ENCODE measurements at regions not wholly inside any gene's neighbourhood (a gene's known extent, or its start where the extent isn't known, plus 50 kb on each side); places are given as distances from the start of the nearest gene placed in this dataset.

DNA sequence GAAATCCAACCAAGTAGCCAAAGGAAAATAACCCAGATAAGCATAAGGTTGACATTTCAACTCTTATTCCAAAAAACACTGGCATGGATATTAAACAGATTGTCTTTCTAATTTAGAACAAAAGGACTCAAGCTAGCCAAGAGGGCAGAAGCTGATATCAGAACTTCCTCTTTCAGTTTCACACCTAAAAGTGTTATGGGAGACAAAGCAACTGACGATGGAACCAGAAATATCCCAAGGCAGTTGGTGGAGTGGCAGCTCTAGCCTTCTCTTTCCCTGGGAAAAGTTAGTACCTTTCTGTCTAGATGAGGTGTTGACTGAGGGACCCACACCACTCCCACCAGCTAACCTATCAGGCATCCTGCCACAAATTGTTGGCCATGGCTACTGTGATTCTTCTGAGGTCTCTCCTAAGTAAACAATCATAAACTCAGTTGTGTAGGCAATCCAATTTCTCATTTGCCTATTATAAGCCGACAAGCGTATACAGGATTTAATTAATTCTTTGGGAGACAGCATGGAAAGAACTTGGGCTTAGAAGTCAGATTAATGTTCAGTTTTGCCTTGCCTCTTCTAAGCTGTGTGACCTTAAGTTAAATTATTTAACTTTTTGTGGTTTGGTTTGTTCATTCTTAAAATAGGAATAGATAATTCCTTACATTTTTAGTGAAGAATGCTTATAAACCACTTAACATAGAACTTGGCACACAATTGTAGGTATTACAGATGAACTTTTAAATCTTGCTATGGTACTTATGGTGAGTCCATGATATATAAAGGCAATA is 110.9 kb upstream of the ADAMTSL1 start:
- no peak for DNase-seq (ENCODE audit: insufficient read length, low spot score)
- FAIRE-seq = no peak

DNA sequence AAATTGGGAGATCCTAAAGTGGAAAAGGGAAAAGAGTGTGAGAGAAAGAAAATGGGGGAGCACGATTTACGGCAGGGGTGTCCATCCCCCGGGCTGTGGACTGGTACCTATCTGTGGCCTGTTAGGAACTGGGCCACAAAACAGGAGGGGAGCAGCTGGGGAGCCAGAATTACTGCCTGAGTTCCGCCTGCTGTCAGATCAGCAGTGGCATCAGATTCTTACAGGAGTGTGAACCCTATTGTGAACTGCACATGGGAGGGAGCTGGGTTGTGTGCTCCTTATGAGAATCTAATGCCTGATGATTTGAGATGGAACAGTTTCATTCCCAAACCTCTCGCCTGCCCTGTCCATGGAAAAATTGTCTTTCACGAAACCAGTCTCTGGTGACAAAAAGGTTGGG is 108.3 kb upstream of the ADAMTSL1 start:
- FAIRE-seq (no peak), DNase-seq (ENCODE audit: insufficient read length, low spot score) (no peak)

DNA sequence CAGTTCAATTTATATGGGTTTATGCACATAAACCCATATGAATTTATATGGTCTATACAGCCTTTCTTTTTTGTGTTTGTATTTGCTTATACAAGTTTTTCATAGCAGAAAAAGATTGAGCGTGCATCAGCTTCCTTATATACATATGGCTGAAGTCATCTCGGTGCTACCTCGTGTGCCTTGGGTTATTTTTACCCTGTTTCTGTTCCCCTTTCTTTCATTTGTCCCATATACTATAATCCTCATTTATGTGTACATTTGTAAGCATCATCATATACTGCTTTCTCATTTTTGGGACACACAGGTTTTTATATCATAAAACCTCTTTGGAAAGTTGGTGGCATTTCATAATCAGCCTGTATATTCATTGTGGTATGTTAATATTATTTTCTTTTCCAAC is 107.8 kb upstream of the ADAMTSL1 start:
- DNase-seq (ENCODE audit: insufficient read length, low spot score) = no peak

DNA sequence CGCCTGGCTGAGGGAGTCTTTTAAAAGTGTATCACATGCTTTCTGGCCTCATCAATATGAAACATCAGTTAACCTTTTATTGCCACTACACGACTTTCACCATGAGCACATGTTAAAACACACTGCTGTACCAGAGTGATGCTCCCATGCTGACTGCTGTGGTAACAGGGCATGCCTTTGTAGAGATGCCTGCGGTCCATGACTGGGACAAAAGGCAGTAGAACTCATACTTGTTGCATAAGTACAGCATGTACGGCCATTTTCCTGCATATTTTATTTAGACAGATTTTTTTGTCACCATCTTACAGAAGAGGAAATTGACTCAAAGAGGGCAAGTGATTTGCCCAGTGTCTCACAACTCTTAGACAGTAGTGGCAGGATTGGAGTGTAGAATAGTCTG is 105.7 kb upstream of the ADAMTSL1 start:
- DNase-seq (ENCODE audit: insufficient read length, low spot score) = no peak
- FAIRE-seq = no peak

More for the DNA sequence above, 107.8 kb upstream of the ADAMTSL1 start:
- no peak for FAIRE-seq

DNA sequence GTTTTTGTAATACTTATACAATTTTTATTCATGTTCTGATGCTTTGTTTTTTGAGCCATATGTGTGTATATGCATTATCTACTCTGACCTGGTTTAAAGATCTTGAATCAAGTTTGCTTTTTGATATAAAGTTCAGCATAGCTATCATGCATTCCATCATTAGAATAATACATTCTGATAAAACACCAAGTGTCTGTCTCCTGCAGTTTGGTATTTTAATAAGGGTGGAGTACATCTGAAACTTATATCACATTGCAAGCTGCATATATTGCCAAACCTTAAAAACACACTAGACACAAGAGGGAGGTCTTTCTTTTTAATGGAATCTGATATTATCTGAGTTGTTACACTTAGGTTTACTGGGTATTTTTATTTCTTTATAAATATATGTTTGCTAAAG is 102.8 kb upstream of the ADAMTSL1 start:
- DNase-seq (ENCODE audit: insufficient read length, low spot score) (no peak), FAIRE-seq (no peak)

DNA sequence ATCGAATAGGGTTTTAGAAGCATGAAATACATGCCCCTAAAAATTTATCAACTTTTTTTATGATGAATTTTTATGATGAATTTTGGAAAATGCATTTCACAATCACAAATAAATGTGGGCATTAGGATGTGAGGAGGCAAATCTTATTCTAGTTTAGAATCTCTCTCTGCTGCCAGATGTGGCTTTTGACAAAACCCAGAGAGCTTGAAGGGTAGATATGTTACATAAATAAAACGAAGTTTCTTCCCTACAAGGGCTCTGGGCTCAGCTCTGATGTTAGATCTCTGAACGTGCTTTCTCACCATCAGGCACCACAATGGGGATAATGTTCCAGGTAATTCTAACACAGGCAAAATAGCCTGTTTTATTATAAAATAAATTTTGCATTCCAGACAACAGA is 102.3 kb upstream of the ADAMTSL1 start:
- no peak for DNase-seq (ENCODE audit: insufficient read length, low spot score)
- no peak for FAIRE-seq

DNA sequence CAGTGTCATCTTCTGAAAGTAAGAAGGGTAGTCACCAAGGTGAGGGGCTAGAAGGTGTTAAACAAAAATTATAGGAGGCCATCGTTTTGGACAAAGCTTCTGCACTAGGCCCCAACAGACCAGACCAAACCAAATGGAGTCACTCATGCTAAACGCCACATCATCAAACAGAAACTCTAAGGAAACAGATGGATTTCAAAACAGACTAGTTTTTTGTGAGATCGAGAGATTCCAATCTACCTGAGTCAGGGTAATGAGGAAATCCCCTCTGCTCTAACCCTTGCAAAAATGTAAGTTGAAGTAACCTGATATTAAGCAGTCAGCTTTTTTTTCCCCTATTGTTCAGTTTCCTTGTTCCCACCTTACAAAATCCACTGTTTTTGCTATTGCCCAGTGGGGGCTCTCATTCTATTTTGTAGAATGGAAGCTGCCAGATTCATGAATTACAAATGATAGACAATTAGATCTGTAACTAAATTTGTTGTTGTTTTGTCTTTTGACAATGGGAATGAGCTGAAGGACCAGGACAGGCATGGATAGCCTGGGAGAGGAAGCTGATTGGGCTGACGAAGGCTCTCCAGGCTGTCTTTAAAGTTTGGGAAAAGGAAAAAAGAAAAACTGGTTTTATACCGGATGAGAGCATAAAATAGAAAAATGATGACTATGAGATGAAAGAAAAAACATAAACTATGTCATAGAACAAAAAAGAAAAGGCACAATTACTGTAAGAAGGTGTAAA is 94.7 kb upstream of the ADAMTSL1 start:
- FAIRE-seq (no peak), DNase-seq (ENCODE audit: insufficient read length, low spot score) (peak; percentile 1)

DNA sequence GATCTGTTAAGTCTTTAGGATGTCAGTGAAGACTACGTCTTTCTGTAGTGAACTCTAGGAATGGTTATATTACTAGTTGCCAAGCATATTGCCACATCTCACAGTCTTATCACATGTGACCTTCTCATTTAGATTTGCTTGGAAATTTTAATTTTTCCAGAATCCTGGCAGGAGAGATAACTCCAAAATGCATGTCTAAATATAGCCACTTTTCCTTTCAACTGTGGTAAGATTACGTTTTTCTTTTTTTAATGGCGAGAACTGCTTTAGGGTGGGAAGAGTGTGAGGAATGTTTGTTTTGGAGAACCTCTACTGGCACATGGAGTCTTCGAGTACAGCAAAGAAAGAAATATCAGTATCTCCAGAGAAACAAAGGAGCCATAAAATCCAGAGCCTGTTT is 91.7 kb upstream of the ADAMTSL1 start:
- FAIRE-seq (no peak), DNase-seq (ENCODE audit: insufficient read length, low spot score) (no peak)

DNA sequence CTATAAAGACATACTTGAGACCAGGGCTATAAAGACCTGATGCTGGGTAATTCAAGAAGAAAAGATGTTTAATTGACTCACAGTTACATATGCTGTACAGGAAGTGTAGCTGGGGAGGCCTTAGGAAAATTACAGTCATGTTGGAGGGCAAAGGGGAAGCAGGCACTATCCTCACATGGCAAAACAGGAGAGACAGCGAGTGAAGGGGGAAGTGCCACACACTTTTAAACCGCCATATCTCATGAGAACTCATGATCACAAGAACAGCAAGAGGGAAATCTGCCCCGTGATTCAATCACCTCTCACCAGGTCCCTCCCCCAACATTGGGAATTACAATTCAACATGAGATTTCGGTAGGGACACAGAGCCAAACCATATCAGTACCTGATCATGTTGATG is 89.9 kb upstream of the ADAMTSL1 start:
- FAIRE-seq (no peak), DNase-seq (ENCODE audit: insufficient read length, low spot score) (no peak)

DNA sequence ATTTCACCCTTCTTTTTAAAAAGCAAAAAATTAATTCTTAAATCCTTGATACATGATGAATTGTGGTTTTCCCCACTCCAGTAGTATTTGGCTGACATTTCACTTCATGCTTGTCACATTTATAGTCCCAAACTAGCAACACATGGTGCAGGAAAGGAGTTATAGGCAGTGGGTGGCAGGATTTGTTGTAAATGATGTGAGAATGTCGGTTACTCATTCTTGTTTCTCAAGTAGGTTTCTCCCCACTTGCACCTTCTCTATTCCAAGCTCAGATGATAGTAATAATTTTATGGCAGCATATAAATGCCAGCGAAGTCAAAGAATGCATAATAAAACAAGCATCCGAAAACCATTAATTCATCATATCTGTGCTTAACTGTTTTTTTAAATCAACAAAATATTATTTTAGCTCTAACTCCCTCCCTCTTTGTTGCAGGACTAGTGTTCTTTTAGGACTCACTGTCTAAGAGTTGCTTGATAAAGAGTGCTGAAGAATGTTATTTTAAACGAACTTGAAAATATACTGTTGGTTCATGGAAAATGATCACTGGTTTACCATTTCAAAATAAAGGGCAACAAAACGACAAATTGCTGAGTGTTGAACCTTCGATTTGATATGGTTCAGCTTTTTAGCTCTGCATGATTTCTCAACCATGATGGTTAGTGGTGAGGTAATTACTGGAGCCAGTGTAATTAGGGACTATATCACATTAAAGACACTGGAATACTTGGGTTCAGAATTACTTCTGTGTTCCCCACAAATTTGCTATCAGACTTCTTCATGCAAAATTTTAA is 88.1 kb upstream of the ADAMTSL1 start:
- DNase-seq (ENCODE audit: insufficient read length, low spot score) (no peak), FAIRE-seq (no peak)

DNA sequence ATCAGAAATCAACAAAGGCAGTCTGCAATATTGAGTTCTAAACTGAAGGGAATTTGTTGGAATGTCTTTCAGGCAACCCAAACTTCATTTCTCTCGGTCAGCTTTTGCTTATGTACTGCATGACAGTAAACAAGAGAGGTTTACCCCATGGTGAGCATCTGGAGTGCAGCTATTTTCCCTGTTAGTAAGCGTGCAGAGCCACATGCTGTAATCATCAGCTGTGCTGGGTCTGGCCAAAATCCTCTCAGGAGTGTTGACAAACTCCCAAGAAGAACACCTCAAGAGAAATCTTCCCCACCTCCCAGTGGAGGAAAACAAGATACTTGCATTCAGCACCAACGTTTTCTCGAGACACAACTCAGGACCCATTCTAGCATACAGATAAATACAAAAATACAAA is 83.6 kb upstream of the ADAMTSL1 start:
- no peak for DNase-seq (ENCODE audit: insufficient read length, low spot score)

DNA sequence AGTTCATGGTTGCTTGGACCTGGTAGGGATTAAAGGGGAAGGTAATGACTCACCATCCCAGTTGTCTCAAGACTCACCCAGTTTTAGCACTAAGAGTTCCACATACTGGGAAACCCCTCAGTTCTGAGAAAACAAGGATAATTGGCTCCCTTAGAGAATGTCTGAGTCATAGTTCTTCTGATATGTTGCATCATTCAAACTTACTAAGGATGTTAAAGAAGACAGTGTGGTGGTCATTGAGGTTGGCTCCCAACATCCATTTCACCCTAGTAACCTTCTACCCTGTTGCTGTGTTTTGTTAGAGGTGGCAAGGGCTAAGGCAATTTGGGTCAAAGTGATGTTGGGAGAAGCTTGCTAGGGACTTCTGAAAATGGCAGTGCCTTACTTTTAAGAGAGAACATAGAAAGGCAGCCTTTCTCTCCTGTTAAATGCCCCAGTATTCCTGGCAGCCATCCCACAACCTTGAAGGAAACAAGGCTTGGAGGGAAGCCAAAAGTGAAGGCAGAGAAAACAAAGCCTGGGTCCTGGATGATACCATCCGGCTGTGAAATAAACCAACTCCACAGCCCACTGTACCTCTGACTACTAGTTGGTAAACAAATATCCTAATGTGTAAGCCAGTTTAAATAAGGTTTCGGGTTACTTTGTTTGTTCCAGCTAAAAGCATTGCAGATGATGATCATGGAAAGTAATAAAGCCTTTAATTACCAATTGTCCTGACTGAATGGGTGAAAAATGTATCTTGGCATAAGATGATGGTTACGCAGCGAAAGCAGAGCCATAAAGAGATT is 80.4 kb upstream of the ADAMTSL1 start:
- DNase-seq (ENCODE audit: insufficient read length, low spot score) = peak; percentile 59
- no peak for FAIRE-seq

More for the DNA sequence above, 83.6 kb upstream of the ADAMTSL1 start:
- FAIRE-seq = no peak

DNA sequence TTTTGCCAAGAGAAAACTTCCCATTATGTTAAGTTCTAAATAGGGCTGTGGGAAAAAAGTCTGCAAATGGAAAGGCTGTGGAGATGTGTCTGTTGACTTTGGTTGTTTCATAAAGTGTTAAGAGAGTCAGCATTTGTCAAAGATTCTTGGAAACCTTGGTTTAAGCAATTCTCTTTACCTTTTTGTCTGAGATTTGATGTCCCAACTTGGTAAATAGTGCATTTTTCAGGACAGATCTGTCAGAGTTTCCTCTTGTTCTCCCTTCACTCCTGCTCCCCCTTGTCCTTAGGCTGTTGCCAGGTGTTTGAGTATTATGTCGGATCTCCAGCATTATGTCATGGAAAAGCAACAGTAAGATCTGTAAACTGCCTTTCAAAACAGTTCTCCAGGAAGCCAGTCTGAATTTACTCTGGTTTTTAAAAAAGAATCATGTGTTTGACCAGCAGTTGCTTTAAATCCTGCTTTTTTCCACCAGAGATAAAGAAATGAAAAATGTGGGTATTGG is 79.1 kb upstream of the ADAMTSL1 start:
- FAIRE-seq (no peak), DNase-seq (ENCODE audit: insufficient read length, low spot score) (no peak)

DNA sequence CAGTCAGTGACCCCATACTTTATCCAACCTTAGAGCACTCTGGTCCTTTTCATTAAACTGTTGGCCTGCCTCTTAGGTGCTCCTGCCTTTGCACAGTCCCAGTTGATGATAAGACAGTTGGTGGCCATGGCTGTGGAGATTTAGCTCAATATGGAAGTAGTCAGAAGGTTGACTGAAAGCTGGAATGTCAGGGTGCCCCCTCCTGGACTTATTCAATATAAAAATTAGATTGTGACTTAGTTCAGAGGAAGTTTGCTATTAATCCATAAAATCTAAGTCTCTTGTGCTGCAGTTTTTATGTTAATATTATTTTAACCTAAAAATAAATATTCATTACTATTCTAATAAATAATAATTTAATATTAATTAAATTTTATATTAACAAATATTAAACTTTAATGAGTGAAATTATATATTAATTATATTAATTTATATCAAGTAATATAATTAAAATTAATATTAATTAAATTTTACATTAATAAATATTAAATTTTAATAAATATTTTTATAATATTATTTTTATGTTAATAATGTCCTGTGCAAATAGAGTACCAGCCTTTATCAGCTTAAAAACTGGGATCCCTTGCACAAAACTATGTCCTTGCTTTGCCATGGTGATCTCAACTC is 77.7 kb upstream of the ADAMTSL1 start:
- no peak for DNase-seq (ENCODE audit: insufficient read length, low spot score)
- FAIRE-seq = no peak

DNA sequence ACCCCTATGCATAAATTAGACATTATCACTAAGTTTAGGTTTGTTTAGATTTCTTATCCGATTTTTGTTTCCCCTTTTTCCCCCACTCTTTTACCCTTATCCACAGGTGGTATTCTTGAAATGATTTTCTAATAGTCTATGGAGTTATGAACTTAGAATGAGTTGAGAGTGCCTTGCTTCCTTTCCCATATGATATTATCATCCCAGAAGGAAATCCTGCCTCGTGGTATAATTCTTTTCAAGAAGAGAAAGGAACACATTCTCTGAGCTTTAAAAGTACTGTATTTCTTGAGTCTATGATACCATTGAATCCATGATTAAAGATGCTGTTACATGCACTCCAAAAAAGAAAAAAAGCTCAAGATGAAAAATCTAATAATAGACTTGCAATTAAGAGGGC is 76.9 kb upstream of the ADAMTSL1 start:
- DNase-seq (ENCODE audit: insufficient read length, low spot score) (no peak), FAIRE-seq (no peak)

DNA sequence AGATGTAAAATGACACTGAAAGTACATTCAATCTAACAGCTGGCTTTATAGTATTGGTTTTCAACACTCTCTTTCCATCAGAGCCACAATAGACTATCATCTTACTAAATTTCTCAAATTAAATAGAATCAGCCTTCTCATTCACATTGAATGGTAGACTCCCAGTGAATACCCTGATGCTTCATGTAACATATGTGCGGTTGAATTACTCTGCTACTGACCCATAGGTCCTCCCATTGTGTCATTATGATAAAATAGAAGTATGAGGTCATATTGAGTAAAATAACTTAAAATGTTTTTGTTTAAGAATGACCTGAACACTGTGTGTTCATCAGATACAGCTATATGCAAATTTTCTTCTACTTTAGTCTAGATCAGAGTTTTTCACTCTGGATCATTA is 75.9 kb upstream of the ADAMTSL1 start:
- FAIRE-seq = no peak
- DNase-seq (ENCODE audit: insufficient read length, low spot score) = no peak

DNA sequence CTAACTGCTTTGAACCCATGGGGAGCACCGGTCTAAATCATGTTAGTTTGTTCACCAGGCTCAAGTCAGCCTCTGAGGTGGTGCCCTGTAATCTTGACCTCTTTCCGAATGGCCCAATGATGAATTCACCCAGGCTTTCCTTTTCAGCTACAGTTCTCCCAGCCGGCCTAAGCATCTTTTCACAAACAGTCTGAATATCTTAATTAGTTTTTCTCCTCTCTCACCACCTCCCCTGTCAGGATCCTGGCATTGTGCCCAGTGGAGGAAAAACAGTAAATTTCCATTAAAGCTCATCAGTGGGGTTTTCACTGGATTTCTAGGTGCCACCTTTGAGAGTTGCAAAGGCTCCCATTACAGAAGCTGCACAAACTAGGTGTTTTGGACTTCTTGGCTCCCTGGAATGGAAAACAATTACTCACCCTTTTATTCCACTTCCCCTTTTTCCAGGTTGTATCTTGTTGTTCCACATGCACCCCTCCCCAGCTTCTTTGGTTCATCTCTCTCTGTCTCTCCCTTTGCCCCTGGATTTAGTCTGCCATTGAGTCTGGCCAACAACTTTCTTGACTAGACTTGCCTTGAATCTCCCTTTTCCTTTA is 69.4 kb upstream of the ADAMTSL1 start:
- DNase-seq (ENCODE audit: insufficient read length, low spot score) = no peak
- FAIRE-seq = no peak

DNA sequence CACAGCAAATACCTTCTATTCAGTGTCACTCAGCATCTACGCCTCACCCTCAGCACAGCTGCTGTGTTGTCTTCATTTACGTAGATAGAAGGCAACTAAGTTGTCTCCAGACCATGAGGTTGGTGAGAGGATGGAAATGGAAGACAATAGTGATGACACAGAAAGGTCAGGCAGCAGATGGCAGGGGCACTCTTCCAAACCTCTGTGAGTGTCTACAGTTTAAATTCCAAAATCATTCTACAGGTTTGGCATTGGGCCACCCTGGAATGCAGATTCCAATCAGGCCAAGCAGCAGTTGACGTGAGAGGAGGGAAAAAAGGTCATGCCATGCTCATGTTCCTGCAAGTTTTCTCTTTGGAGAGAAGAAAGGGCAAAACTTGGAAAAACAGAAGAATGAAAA is 68.7 kb upstream of the ADAMTSL1 start:
- no peak for FAIRE-seq
- DNase-seq (ENCODE audit: insufficient read length, low spot score) = peak; percentile 1

DNA sequence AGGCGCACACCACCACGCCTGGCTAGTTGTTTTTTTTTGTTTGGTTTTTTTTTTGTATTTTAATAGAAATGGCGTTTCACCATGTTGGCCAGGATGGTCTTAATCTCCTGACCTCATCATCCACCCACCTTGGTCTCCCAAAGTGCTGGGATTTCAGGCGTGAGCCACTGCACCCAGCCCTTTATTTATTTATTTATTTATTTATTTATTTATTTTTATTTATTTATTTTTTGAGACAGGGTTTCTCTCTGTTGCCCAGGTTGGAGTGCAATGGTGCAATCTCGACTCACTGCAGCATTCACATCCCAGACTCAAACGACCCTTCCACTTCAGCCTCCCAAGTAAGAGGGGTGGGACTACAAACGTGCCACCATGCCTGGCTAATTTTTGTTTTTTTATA is 63.0 kb upstream of the ADAMTSL1 start:
- no peak for FAIRE-seq
- DNase-seq (ENCODE audit: insufficient read length, low spot score) = no peak

DNA sequence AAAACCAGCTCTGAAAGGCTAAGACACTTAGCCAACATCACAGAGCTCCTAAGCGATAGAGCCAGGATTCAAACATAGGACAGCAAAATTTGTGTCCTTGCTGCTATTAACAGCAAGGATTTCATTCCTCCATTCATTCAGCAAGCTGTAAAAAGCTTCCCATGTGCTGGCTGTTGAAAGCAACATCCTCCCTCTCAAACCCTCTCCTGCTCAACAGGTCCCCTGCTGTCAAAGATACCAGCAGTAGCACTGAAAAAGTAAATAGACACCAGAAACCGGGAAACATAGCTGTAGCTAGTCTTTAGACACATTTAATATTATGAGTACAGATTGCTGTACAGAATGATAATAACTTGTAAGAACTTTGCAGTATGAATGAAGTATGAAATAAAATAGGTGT is 52.6 kb upstream of the ADAMTSL1 start:
- FAIRE-seq = no peak
- no peak for DNase-seq (ENCODE audit: insufficient read length, low spot score)

All from HTR-8/SVneo (cell line).